ENCODE measurements at regions not wholly inside any gene's neighbourhood (a gene's known extent, or its start where the extent isn't known, plus 50 kb on each side); places are given as distances from the start of the nearest gene placed in this dataset.

DNA sequence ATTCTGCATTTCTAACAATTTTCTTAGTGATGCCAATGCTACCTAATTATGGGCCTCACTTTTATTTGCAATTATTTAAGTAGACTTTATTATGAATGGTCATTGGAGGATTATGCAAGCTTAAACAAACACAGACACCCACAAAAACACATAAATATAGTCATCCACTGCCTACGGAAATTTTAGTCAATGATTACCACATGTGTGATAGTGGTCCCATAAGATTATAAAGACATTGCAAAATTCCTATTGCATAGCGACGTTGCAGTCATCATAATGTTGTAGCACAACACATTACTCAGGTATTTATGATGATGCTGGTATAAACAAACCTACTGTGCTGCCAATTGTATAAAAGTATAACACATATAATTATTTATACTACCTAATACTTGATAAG, 247.8 kb upstream of the ALCAM start:
- TF ChIP-seq, protein P1, sequence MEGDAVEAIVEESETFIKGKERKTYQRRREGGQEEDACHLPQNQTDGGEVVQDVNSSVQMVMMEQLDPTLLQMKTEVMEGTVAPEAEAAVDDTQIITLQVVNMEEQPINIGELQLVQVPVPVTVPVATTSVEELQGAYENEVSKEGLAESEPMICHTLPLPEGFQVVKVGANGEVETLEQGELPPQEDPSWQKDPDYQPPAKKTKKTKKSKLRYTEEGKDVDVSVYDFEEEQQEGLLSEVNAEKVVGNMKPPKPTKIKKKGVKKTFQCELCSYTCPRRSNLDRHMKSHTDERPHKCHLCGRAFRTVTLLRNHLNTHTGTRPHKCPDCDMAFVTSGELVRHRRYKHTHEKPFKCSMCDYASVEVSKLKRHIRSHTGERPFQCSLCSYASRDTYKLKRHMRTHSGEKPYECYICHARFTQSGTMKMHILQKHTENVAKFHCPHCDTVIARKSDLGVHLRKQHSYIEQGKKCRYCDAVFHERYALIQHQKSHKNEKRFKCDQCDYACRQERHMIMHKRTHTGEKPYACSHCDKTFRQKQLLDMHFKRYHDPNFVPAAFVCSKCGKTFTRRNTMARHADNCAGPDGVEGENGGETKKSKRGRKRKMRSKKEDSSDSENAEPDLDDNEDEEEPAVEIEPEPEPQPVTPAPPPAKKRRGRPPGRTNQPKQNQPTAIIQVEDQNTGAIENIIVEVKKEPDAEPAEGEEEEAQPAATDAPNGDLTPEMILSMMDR (IDR thresholded peaks at IDR 0.05), result no peak
- no peak for TF ChIP-seq POLR2A (IDR thresholded peaks at IDR 0.05)
